GM12891 (cell line): ENCODE measurements at regions not wholly inside any gene's neighbourhood (a gene's known extent, or its start where the extent isn't known, plus 50 kb on each side); places are given as distances from the start of the nearest gene placed in this dataset.

Source experiments
- PAX5 ChIP-seq: IDR thresholded peaks from 2 replicates; pipeline ENCODE4 v1.6.1; 2011; ENCODE audit warnings: low read length, moderate library complexity, mild to moderate bottlenecking; ENCODE audit not compliant: insufficient read depth, severe bottlenecking
- POLR2A ChIP-seq: IDR thresholded peaks from 2 replicates; pipeline ENCODE4 v1.6.1; 2011; ENCODE audit warnings: low read depth, low read length, control low read depth
- POLR2AphosphoS5 ChIP-seq: IDR thresholded peaks from 2 replicates; pipeline ENCODE4 v1.6.1; 2011; ENCODE audit warnings: low read depth, low read length, control low read depth
- SPI1 ChIP-seq: IDR thresholded peaks from 2 replicates; pipeline ENCODE4 v1.6.1; 2011; ENCODE audit warnings: low read depth, low read length, control low read depth
- TAF1 ChIP-seq: IDR thresholded peaks from 2 replicates; pipeline ENCODE4 v1.6.1; 2011; ENCODE audit warnings: low read depth, low read length, control low read depth

DNA sequence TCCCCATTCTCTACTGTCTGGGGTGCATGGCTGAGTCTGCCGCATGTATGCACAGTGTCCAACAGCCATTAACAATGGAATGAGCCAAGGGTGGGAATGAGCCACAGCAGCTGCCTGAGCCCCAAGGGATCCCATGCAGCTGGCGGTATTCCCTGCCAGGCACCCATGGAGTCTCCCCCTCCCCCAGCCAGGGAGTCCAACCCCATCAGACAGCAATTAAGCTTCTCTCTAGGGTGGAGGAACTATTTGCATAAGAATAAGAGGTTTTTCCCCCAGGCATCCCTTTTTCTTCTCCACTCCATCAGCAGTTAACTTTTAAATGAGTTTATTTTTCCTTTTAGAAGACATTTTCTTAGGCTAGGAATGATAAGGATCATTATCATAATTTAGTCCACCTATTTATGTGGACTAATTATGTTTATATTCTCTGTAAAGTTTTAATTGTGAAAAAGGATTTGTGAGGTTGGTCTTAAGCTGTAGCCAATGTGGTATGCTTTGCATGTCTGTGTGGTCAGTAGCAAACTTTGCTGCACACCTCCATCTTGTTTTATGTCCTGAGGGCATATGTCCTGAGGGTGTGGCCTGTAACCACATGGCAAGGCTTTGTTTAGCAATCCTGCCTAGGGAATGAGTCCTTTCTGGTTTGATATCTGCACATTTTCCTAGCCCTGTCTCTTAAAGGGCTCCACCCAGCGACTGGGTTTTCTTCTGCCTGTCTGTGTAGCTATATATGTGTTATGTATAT, 158.9 kb upstream of the OLIG3 start:
- TF ChIP-seq POLR2A (no peak), TAF1 (no peak), POLR2AphosphoS5 (no peak), SPI1 (no peak), PAX5 (no peak)
